ENCODE measurements at regions not wholly inside any gene's neighbourhood (a gene's known extent, or its start where the extent isn't known, plus 50 kb on each side); places are given as distances from the start of the nearest gene placed in this dataset.
"Not testable (repeated sequence)": the region's sequence is repeated elsewhere in the genome, so short reads cannot be mapped to it uniquely, and the experiment has no call there.

DNA sequence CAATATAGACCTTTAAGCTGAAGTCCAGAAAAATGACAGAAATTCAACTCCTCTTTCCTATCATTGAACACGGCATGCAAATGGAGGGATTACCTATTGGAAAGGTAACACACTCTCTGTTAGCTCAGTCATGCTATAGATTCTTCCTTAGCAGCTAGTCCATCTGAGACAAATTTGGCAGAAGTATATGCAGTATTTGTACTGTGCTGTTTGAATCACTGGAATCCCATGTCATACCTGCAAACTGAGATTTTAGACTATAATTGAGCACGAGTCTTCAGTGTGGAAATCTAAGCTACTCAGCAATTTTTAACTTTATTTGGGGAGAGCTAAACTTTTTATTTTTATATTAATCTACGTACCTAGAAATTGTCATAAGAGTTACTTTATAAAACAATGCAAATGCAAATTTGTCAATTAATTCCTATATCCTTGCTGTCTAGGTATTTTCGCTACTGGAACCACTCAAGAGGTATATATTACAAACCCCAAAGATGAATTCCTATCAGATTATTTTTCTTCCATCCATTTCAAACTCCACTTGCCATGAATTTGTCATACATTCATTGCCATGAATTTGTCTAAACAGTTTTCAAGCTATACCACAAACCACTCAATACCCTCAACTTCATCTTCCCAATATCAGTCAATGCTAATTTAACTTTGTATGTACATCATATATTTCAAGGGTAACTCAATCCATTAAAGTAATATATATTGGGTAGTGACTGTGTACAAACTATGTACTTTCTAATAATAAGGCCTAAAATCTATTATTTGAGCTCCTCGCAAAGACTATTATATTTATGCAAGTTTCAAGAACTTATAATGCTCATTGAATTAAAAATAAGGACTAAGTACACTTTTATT is 224.8 kb downstream of the MEF2C start:
- Histone ChIP-seq H3K4me1 (ENCODE audit: control insufficient read depth, insufficient read depth, low read length) (peaks cover 34% of the 10 kb centered on the region), H3K4me3 (ENCODE audit: low read depth, low read length) (no peak overlapping the region), H3K9me3 (ENCODE audit: control insufficient read depth, insufficient read depth, low read length) (no peaks in the 10 kb centered on the region), H3K27me3 (ENCODE audit: control insufficient read depth, insufficient read depth, low read length) (peaks cover 59% of the 10 kb centered on the region), H3K9ac (ENCODE audit: low read depth, low read length) (no peak overlapping the region), H3K36me3 (ENCODE audit: control insufficient read depth, insufficient read depth, low read length) (no peaks in the 10 kb centered on the region), H3K27ac (ENCODE audit: low read depth, low read length) (no peak overlapping the region)

GRCh38 chr5:88657136-88657535 is 225.8 kb downstream of the MEF2C start:
- H3K9me3 ChIP-seq (ENCODE audit: control insufficient read depth, insufficient read depth, low read length), result no peaks in the 10 kb centered on the region
- H3K27ac ChIP-seq (ENCODE audit: low read depth, low read length), result no peak overlapping the region
- H3K36me3 ChIP-seq (ENCODE audit: control insufficient read depth, insufficient read depth, low read length), result no peaks in the 10 kb centered on the region
- no peak overlapping the region for H3K4me3 ChIP-seq (ENCODE audit: low read depth, low read length)
- peaks cover 49% of the 10 kb centered on the region for H3K27me3 ChIP-seq (ENCODE audit: control insufficient read depth, insufficient read depth, low read length)
- no peak overlapping the region for H3K9ac ChIP-seq (ENCODE audit: low read depth, low read length)
- peaks cover 25% of the 10 kb centered on the region for H3K4me1 ChIP-seq (ENCODE audit: control insufficient read depth, insufficient read depth, low read length)

DNA sequence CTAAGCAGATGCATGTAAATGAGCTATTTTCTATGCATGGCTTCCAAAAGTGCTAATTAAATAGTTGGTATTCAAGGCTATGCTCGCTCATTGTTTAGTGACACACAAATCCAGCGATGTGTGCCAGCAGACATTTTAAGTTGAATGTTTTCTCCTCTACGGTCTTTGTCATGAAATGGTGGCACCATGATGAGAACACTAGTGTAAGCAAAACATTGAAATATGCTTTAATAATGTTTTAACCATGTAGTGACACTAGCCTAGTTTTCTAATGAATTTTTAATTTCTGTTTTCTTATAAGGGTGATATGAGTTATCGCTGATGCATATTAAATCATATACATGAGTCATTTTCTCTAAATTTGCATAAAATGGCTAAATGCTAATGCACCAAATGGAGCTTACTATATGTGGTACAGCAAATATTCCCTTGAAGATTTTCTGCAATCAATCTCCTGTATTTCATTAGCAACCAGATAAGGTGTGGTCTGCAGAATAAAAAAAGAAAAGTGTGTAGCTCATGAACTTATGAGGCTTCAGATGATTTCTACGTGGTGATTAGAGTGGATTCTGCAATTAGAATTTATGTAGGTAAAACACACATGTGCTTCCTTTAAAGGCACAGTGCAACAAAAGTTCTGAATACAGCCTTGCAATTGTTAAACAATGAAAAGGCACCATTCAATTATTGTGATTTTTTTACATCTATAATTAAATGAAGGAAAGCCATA is 226.6 kb downstream of the MEF2C start:
- H3K27me3 ChIP-seq (ENCODE audit: control insufficient read depth, insufficient read depth, low read length), result peaks cover 42% of the 10 kb centered on the region
- H3K27ac ChIP-seq (ENCODE audit: low read depth, low read length), result no peak overlapping the region
- no peaks in the 10 kb centered on the region for H3K9me3 ChIP-seq (ENCODE audit: control insufficient read depth, insufficient read depth, low read length)
- no peaks in the 10 kb centered on the region for H3K36me3 ChIP-seq (ENCODE audit: control insufficient read depth, insufficient read depth, low read length)
- H3K4me1 ChIP-seq (ENCODE audit: control insufficient read depth, insufficient read depth, low read length), result peaks cover 18% of the 10 kb centered on the region
- no peak overlapping the region for H3K4me3 ChIP-seq (ENCODE audit: low read depth, low read length)
- no peak overlapping the region for H3K9ac ChIP-seq (ENCODE audit: low read depth, low read length)

GRCh38 chr5:88653471-88653870 is 229.5 kb downstream of the MEF2C start:
- H3K4me1 ChIP-seq (ENCODE audit: control insufficient read depth, insufficient read depth, low read length), result 0 out of 2 replicates have a peak, but pooled peaks cover under 1% of the 10 kb centered on the region
- H3K9me3 ChIP-seq (ENCODE audit: control insufficient read depth, insufficient read depth, low read length), result no peaks in the 10 kb centered on the region
- H3K27ac ChIP-seq (ENCODE audit: low read depth, low read length), result no peak overlapping the region
- H3K9ac ChIP-seq (ENCODE audit: low read depth, low read length), result no peak overlapping the region
- peaks cover 16% of the 10 kb centered on the region for H3K27me3 ChIP-seq (ENCODE audit: control insufficient read depth, insufficient read depth, low read length)
- no peaks in the 10 kb centered on the region for H3K36me3 ChIP-seq (ENCODE audit: control insufficient read depth, insufficient read depth, low read length)
- H3K4me3 ChIP-seq (ENCODE audit: low read depth, low read length), result no peak overlapping the region

- H3K9ac ChIP-seq (ENCODE audit: low read depth, low read length), result no peak overlapping the region
- no peak overlapping the region for H3K4me3 ChIP-seq (ENCODE audit: low read depth, low read length)
- no peak overlapping the region for H3K27ac ChIP-seq (ENCODE audit: low read depth, low read length)
- H3K9me3 ChIP-seq (ENCODE audit: control insufficient read depth, insufficient read depth, low read length), result no peaks in the 10 kb centered on the region
- no peaks in the 10 kb centered on the region for H3K4me1 ChIP-seq (ENCODE audit: control insufficient read depth, insufficient read depth, low read length)
- no peaks in the 10 kb centered on the region for H3K36me3 ChIP-seq (ENCODE audit: control insufficient read depth, insufficient read depth, low read length)
- H3K27me3 ChIP-seq (ENCODE audit: control insufficient read depth, insufficient read depth, low read length), result no peaks in the 10 kb centered on the region; the same call in 1 of the 2 replicates
Observed at GRCh38 chr5:88647901-88648300, 235.1 kb downstream of the MEF2C start.

DNA sequence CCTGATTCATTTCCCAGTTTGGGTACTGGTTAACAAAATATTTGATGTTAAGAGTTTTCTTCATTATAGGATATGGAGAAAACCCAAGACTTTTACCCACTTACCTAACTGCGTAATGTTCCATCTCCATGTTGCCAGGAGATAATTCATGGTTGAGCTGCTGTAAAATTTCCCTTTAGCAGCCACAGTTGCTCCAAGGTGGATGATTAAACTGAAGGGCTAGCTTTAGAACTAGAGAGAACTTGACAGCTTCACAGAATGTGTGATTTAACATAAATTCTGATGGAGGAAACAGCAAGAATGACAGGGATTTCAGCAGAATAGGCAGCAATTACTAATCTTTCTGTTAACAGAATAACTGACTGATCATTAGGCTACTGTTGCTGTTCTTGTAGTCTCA is 236.1 kb downstream of the MEF2C start:
- no peak overlapping the region for H3K9ac ChIP-seq (ENCODE audit: low read depth, low read length)
- no peak overlapping the region for H3K27ac ChIP-seq (ENCODE audit: low read depth, low read length)
- H3K4me1 ChIP-seq (ENCODE audit: control insufficient read depth, insufficient read depth, low read length), result no peaks in the 10 kb centered on the region
- H3K36me3 ChIP-seq (ENCODE audit: control insufficient read depth, insufficient read depth, low read length), result no peaks in the 10 kb centered on the region
- H3K4me3 ChIP-seq (ENCODE audit: low read depth, low read length), result no peak overlapping the region
- H3K9me3 ChIP-seq (ENCODE audit: control insufficient read depth, insufficient read depth, low read length), result no peaks in the 10 kb centered on the region
- no peaks in the 10 kb centered on the region; the same call in 1 of the 2 replicates for H3K27me3 ChIP-seq (ENCODE audit: control insufficient read depth, insufficient read depth, low read length)

- H3K9me3 ChIP-seq (ENCODE audit: control insufficient read depth, insufficient read depth, low read length), result no peaks in the 10 kb centered on the region
- H3K27me3 ChIP-seq (ENCODE audit: control insufficient read depth, insufficient read depth, low read length), result no peaks in the 10 kb centered on the region; the same call in 1 of the 2 replicates
- no peaks in the 10 kb centered on the region for H3K4me1 ChIP-seq (ENCODE audit: control insufficient read depth, insufficient read depth, low read length)
- no peaks in the 10 kb centered on the region for H3K36me3 ChIP-seq (ENCODE audit: control insufficient read depth, insufficient read depth, low read length)
- H3K9ac ChIP-seq (ENCODE audit: low read depth, low read length), result no peak overlapping the region
- no peak overlapping the region for H3K4me3 ChIP-seq (ENCODE audit: low read depth, low read length)
- H3K27ac ChIP-seq (ENCODE audit: low read depth, low read length), result no peak overlapping the region
Observed at GRCh38 chr5:88644676-88645075, 238.3 kb downstream of the MEF2C start.

- H3K9me3 ChIP-seq (ENCODE audit: control insufficient read depth, insufficient read depth, low read length), result no peaks in the 10 kb centered on the region
- H3K27me3 ChIP-seq (ENCODE audit: control insufficient read depth, insufficient read depth, low read length), result no peaks in the 10 kb centered on the region; the same call in 1 of the 2 replicates
- H3K27ac ChIP-seq (ENCODE audit: low read depth, low read length), result no peak overlapping the region
- H3K36me3 ChIP-seq (ENCODE audit: control insufficient read depth, insufficient read depth, low read length), result no peaks in the 10 kb centered on the region
- no peak overlapping the region for H3K4me3 ChIP-seq (ENCODE audit: low read depth, low read length)
- no peak overlapping the region for H3K9ac ChIP-seq (ENCODE audit: low read depth, low read length)
- no peaks in the 10 kb centered on the region for H3K4me1 ChIP-seq (ENCODE audit: control insufficient read depth, insufficient read depth, low read length)
Observed at GRCh38 chr5:88643315-88643714, 239.7 kb downstream of the MEF2C start.

GRCh38 chr5:88634014-88634413 is 249.0 kb downstream of the MEF2C start:
- Histone ChIP-seq H3K27me3 (ENCODE audit: control insufficient read depth, insufficient read depth, low read length) (no peaks in the 10 kb centered on the region), H3K4me1 (ENCODE audit: control insufficient read depth, insufficient read depth, low read length) (no peaks in the 10 kb centered on the region), H3K4me3 (ENCODE audit: low read depth, low read length) (no peak overlapping the region), H3K9me3 (ENCODE audit: control insufficient read depth, insufficient read depth, low read length) (no peaks in the 10 kb centered on the region), H3K27ac (ENCODE audit: low read depth, low read length) (no peak overlapping the region), H3K9ac (ENCODE audit: low read depth, low read length) (no peak overlapping the region), H3K36me3 (ENCODE audit: control insufficient read depth, insufficient read depth, low read length) (no peaks in the 10 kb centered on the region)

GRCh38 chr5:88622890-88623289 is 260.1 kb downstream of the MEF2C start:
- H3K4me1 ChIP-seq (ENCODE audit: control insufficient read depth, insufficient read depth, low read length); H3K9ac ChIP-seq (ENCODE audit: low read depth, low read length); H3K36me3 ChIP-seq (ENCODE audit: control insufficient read depth, insufficient read depth, low read length); H3K27ac ChIP-seq (ENCODE audit: low read depth, low read length); H3K4me3 ChIP-seq (ENCODE audit: low read depth, low read length); H3K27me3 ChIP-seq (ENCODE audit: control insufficient read depth, insufficient read depth, low read length): not testable (repeated sequence)
- peaks cover 13% of the 10 kb centered on the region for H3K9me3 ChIP-seq (ENCODE audit: control insufficient read depth, insufficient read depth, low read length)

DNA sequence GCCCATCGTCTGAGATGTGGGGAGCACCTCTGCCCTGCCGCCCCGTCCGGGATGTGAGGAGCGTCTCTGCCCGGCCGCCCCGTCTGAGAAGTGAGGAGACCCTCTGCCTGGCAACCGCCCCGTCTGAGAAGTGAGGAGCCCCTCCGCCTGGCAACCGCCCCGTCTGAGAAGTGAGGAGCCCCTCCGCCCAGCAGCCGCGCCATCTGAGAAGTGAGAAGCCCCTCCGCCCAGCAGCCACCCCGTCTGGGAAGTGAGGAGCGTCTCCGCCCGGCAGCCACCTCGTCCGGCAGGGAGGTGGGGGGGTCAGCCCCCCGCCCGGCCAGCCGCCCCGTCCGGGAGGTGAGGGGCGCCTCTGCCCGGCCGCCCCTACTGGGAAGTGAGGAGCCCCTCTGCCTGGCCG is 267.2 kb downstream of the MEF2C start:
- H3K9ac ChIP-seq (ENCODE audit: low read depth, low read length), result not testable (repeated sequence)

More for the DNA sequence above, 267.2 kb downstream of the MEF2C start:
- not testable (repeated sequence) for H3K4me1 ChIP-seq (ENCODE audit: control insufficient read depth, insufficient read depth, low read length); H3K36me3 ChIP-seq (ENCODE audit: control insufficient read depth, insufficient read depth, low read length); H3K27ac ChIP-seq (ENCODE audit: low read depth, low read length); H3K27me3 ChIP-seq (ENCODE audit: control insufficient read depth, insufficient read depth, low read length); H3K9me3 ChIP-seq (ENCODE audit: control insufficient read depth, insufficient read depth, low read length); H3K4me3 ChIP-seq (ENCODE audit: low read depth, low read length)

Measured in HUES48 (cell line).